VCaP (cell line): ENCODE measurements at regions not wholly inside any gene's neighbourhood (a gene's known extent, or its start where the extent isn't known, plus 50 kb on each side); places are given as distances from the start of the nearest gene placed in this dataset.
"Not testable (repeated sequence)": the region's sequence is repeated elsewhere in the genome, so short reads cannot be mapped to it uniquely, and the experiment has no call there.

Source experiments
- H3K27ac ChIP-seq: fragments of 450-650 bp; 2 replicates; pipeline ENCODE4 v1.5.1; 2017
- TF ChIP-seq, protein P1 (sequence below): fragments of 450-650 bp; conservative IDR thresholded peaks from 2 replicates; pipeline ENCODE4 v1.5.1; 2017; ENCODE audit warnings: mild to moderate bottlenecking, moderate library complexity

DNA sequence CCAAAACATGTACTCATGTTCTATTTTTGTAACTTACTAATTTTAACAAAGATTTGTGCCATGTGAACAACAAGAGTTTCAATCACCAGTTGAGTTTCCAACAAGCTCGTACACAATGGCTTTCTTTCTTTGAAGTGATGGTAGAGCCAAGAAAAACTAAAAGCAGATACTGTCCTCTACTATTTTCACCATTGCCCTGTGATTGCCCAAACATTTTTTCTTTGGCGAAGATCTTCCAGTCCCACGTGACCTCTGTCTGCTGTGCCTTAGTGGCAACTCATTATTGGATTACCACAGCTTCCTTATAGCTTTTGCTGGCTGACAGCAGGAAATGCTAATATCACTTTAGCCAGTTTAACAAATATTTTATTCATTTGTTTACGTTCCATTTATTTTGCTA is 1147.1 kb downstream of the STIM2 start:
- TF ChIP-seq, protein P1, sequence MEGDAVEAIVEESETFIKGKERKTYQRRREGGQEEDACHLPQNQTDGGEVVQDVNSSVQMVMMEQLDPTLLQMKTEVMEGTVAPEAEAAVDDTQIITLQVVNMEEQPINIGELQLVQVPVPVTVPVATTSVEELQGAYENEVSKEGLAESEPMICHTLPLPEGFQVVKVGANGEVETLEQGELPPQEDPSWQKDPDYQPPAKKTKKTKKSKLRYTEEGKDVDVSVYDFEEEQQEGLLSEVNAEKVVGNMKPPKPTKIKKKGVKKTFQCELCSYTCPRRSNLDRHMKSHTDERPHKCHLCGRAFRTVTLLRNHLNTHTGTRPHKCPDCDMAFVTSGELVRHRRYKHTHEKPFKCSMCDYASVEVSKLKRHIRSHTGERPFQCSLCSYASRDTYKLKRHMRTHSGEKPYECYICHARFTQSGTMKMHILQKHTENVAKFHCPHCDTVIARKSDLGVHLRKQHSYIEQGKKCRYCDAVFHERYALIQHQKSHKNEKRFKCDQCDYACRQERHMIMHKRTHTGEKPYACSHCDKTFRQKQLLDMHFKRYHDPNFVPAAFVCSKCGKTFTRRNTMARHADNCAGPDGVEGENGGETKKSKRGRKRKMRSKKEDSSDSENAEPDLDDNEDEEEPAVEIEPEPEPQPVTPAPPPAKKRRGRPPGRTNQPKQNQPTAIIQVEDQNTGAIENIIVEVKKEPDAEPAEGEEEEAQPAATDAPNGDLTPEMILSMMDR, result no peak
- H3K27ac ChIP-seq, result no peak overlapping the region

DNA sequence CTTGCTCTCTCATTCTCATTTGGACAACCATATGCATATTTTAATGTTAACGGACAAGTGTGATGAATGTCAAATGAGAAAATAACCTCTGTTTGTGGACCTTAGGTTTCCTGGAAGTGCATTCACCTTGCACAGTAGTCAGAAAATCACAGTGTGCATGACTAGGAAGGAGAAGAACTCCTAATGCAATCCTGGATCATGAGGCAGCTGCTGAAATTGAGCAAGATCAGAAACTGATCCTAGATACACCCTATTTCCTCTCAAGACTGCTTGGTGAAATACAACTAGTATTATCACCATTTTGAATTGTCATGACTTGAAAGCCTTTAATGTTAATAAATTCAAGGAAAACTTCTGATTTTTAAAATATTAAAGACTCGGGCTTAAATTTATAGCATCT is 1148.9 kb downstream of the STIM2 start:
- TF ChIP-seq, protein P1, result no peak
- no peak overlapping the region for H3K27ac ChIP-seq

DNA sequence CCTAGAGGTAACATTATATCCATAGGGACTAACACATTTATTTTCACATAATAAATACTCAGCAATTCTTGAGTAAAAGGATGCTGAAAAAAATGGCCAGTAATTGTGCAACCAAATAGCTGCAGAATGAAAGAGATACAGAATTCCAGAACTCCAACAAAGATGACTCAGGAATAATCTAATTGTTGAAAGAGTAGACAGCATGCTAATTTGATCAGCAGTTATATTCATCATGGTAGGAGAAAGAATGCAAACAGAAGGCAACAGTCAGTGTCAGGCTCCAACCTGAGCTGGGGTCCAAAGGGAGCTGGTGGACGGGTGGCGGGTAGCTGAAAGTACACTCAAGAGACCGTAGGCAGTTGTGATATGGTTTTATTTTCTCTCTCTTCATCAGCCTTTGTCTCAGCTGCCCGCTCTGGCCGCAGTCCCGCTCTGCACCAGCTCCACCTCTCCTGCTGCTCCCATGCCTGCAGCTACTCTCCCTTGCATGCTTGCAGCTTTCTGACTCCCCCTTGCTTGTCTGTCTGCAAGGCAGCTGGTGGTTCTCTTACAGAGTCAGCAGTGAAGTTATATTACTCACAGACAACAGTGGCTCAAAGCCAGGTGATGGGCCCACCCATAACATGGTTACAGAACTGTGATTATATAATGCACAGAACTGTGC is 1150.1 kb downstream of the STIM2 start:
- no peak overlapping the region for H3K27ac ChIP-seq
- TF ChIP-seq, protein P1, result no peak

DNA sequence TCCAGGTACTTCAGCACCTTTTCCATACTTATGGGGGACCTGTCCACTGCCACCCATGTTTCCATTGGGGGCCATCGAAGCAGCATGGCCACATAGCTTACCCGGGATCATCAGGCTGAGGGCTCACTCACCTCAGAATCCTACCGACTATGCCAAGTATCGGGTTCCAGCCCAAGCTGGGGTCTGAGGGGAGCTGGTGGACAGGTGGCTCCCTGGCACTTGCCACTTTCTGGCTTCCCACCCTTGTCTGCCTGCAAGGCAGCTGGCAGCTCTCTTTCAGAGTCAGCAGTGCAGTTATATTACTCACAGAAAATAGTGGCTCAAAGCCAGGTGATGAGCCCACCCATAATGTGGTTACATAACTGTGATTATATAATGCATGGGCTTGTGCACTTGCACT is 1153.8 kb downstream of the STIM2 start:
- H3K27ac ChIP-seq, result no peak overlapping the region
- TF ChIP-seq, protein P1, result no peak

DNA sequence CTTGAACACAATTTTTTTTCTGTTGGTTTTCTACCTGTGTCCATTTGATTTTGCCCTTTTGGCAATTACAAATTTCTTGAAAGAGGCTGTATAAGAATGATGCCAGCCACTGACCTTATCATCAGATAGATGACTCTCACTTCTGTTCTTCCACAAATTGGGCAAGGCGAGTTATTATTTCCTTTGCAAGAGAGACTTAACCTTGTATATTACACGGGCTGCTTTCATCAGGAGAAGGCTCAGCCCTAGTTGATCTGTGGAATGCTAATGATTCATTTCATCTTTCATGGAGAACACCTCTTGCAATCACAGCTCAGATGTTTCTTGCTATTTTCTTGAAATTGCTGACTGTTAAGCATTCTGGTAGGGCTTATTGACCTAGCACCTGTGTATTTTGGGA is 1155.4 kb downstream of the STIM2 start:
- TF ChIP-seq, protein P1, result no peak
- no peak overlapping the region for H3K27ac ChIP-seq

DNA sequence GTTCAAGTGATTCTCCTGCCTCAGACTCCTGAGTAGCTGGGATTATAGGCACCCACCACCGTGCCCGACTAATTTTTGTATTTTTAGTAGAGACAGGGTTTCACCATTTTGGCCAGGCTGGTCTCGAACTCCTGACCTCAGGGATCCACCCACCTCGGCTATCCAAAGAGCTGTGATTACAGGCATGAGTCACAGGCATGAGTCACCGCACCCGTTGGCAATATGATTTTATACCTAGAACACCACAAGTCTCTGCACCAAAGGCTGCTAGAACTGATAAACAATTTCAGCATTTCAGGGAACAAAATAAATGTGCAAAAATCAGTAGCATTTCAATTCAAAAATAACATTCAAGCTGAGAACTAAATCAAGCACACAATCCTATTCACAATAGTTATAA is 1177.6 kb downstream of the STIM2 start:
- not testable (repeated sequence) for H3K27ac ChIP-seq

DNA sequence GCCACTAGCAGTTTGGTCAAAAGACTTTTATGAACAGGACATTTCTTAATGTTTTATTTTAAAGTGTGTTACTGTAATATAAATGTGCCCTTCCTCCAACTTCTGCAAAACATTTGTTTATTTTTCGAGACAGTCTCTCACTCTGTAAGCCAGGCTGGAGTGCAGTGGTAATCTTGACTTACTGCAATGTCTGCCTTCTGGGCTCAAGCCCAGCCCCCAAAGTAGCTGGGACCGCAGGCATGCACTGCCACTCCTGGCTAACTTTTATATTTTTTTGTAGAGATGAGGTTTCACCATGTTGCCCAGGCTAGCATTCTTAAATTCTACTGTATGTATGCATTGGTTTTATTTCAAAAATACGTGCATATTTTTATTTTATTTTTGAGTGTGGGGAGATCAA is 1201.9 kb downstream of the STIM2 start:
- TF ChIP-seq, protein P1, result no peak
- no peak overlapping the region for H3K27ac ChIP-seq

DNA sequence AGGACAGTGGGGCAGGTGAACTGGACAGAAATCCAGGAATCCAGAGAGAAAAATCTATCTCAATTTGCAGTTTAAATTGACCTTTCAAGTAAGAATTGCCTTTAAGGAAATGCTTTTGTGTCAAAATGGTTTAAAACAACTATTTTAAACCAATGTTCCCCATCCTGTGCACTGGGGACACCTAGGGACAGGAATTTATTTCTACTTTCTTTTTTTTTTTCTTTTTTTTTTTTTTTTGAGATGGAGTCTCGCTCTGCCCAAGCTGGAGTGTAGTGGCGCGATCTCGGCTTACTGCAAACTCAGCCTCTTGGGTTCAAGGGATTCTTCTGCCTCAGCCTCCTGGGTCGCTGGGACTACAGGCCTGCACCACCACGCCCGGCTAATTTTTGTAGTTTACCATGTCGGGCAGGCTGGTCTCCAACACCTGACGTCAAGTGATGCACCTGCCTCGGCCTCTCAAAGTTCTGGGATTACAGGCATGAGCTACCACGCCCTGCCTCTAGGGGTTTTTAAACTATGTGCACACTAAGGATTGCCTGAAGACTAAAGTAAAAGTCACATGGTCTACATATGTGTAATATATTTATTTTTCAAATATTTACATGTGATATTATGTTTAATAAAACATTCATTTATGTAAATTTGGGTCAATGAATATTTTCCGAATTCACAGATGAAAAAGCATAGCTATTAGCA is 1213.4 kb downstream of the STIM2 start:
- no peak overlapping the region for H3K27ac ChIP-seq
- TF ChIP-seq, protein P1, result no peak
